Panc1 (cell line): ENCODE measurements at regions not wholly inside any gene's neighbourhood (a gene's known extent, or its start where the extent isn't known, plus 50 kb on each side); places are given as distances from the start of the nearest gene placed in this dataset.
"Not testable (repeated sequence)": the region's sequence is repeated elsewhere in the genome, so short reads cannot be mapped to it uniquely, and the experiment has no call there.

Experiments used
- ATAC-seq: fragments of 200-7000 bp; cut with Tn5 transposase; 2 replicates; pipeline ENCODE4 v1.9.1; 2020; ENCODE audit warnings: mild to moderate bottlenecking, moderate library complexity
- BruUV-seq: library from RNA; stranded (reverse); fragments of 400-500 nt; replicated peaks from 2 replicates; lab custom pipeline; 2021; lab: Mats Ljungman, UMichigan
- CTCF ChIA-PET: fragments of 300-600 bp; sonication (Branson Sonifier 250); formaldehyde crosslinking; loops from one replicate; lab custom pipeline; 2022; ENCODE audit warnings: antibody characterized with exemption; lab: Charles Lee
- POLR2A ChIA-PET: fragments of 300-600 bp; sonication (Branson Sonifier 250); formaldehyde crosslinking; loops from one replicate; lab custom pipeline; 2022; ENCODE audit warnings: antibody characterized with exemption; lab: Charles Lee
- DNase-seq: peaks from one replicate; pipeline ENCODE4 v3.0.0-alpha.2; 2010; ENCODE audit warnings: low read depth, low spot score
- H3K27ac ChIP-seq: 2 replicates; pipeline ENCODE4 v1.5.1; 2011; ENCODE audit warnings: mild to moderate bottlenecking, low read length, inconsistent platforms
- H3K27me3 ChIP-seq: fragments of 200-500 bp; sonication (Bioruptor generic); 2 replicates; pipeline ENCODE4 v1.6.0; 2014; ENCODE audit warnings: low read length, inconsistent platforms; ENCODE audit not compliant: control insufficient read depth, insufficient read depth
- H3K36me3 ChIP-seq: fragments of 200-500 bp; sonication (Bioruptor generic); 2 replicates; pipeline ENCODE4 v1.5.1; 2014; ENCODE audit warnings: inconsistent platforms, mild to moderate bottlenecking, low read length, moderate library complexity; ENCODE audit not compliant: control insufficient read depth, insufficient read depth
- H3K4me1 ChIP-seq: 2 replicates; pipeline ENCODE4 v1.5.1; 2011; ENCODE audit warnings: inconsistent platforms, mild to moderate bottlenecking, low read length, moderate library complexity; ENCODE audit not compliant: control insufficient read depth, insufficient read depth
- H3K4me3 ChIP-seq, 2 experiments: 2 replicates each; pipeline ENCODE4 v1.5.1; 2011 to 2012; ENCODE audit warnings: low read depth in 2 of 2, low read length in 2 of 2, mild to moderate bottlenecking in 2 of 2, inconsistent platforms in 1 of 2, moderate library complexity in 1 of 2
- H3K9me3 ChIP-seq: fragments of 200-500 bp; sonication (Bioruptor generic); 2 replicates; pipeline ENCODE4 v1.5.1; 2014; ENCODE audit warnings: low read depth, mild to moderate bottlenecking, inconsistent platforms, low read length, moderate library complexity; ENCODE audit not compliant: control insufficient read depth, insufficient read depth
- POLR2AphosphoS5 ChIP-seq: IDR thresholded peaks from 2 replicates; pipeline ENCODE4 v1.6.1; 2012; ENCODE audit warnings: mild to moderate bottlenecking, low read depth, low read length, moderate library complexity
- REST ChIP-seq, 2 experiments: IDR thresholded peaks; 2 replicates each; pipeline ENCODE4 v1.6.1; 2011 to 2012; ENCODE audit warnings: low read depth in 2 of 2, control low read depth in 1 of 2, low read length in 1 of 2, mild to moderate bottlenecking in 1 of 2, moderate library complexity in 1 of 2; ENCODE audit not compliant: insufficient read depth in 1 of 2
- SIN3A ChIP-seq: IDR thresholded peaks from 2 replicates; pipeline ENCODE4 v1.6.1; 2012; ENCODE audit warnings: low read depth, mild to moderate bottlenecking, low read length, moderate library complexity, borderline replicate concordance; ENCODE audit not compliant: insufficient read depth
- TCF7L2 ChIP-seq: IDR thresholded peaks from 2 replicates; pipeline ENCODE4 v1.6.1; 2011; ENCODE audit warnings: mild to moderate bottlenecking, low read depth, low read length, inconsistent platforms
- in situ Hi-C: cut with HindIII; loops from 2 replicates; pipeline ENCODE4 v1.10.0; 2016; ENCODE audit warnings: low sequenced_read_pairs, low pct_unique_long_range_greater_than_20kb
- intact Hi-C: fragments of 100-400 bp; cut with micrococcal nuclease; formaldehyde crosslinking; loops from one replicate; pipeline ENCODE4 v1.10.0; 2022; ENCODE audit not compliant: unreplicated experiment
- TF ChIP-seq, protein P1 (sequence below): fragments of 450-650 bp; IDR thresholded peaks from 2 replicates; pipeline ENCODE4 v1.5.1; 2017; ENCODE audit warnings: mild to moderate bottlenecking

GRCh38 chr21:25186273-25186672 lies 421.0 kb downstream of the MRPL39 start:
- no peaks in the 10 kb centered on the region for H3K36me3 ChIP-seq
- no peak for DNase-seq
- no peak overlapping the region for H3K27ac ChIP-seq
- H3K4me1 ChIP-seq: no peaks in the 10 kb centered on the region
- no peaks in the 10 kb centered on the region for H3K9me3 ChIP-seq
- no peak overlapping the region for H3K4me3 ChIP-seq
- ChIA-PET CTCF (no interaction called here), POLR2A (no interaction called here)
- H3K27me3 ChIP-seq: no peaks in the 10 kb centered on the region
- intact Hi-C loops (no loop called here), in situ Hi-C loops (no loop called here)
- no peak for ATAC-seq
- TF ChIP-seq TCF7L2: no peak
- TF ChIP-seq, protein P1, sequence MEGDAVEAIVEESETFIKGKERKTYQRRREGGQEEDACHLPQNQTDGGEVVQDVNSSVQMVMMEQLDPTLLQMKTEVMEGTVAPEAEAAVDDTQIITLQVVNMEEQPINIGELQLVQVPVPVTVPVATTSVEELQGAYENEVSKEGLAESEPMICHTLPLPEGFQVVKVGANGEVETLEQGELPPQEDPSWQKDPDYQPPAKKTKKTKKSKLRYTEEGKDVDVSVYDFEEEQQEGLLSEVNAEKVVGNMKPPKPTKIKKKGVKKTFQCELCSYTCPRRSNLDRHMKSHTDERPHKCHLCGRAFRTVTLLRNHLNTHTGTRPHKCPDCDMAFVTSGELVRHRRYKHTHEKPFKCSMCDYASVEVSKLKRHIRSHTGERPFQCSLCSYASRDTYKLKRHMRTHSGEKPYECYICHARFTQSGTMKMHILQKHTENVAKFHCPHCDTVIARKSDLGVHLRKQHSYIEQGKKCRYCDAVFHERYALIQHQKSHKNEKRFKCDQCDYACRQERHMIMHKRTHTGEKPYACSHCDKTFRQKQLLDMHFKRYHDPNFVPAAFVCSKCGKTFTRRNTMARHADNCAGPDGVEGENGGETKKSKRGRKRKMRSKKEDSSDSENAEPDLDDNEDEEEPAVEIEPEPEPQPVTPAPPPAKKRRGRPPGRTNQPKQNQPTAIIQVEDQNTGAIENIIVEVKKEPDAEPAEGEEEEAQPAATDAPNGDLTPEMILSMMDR: no peak
- no TSS peak for BruUV-seq

- in situ Hi-C loops (no loop called here), intact Hi-C loops (no loop called here)
- H3K4me3 ChIP-seq: no peak overlapping the region
- no TSS peak for BruUV-seq
- ChIA-PET POLR2A (no interaction called here), CTCF (no interaction called here)
- no peaks in the 10 kb centered on the region for H3K27me3 ChIP-seq
- TF ChIP-seq SIN3A: no peak
- TF ChIP-seq POLR2AphosphoS5: no peak
- no peak for TF ChIP-seq TCF7L2
- no peak for TF ChIP-seq REST (IDR thresholded peaks at IDR 0.05; ENCODE audit: insufficient read depth in 1 of 2, low read depth in 2 of 2, low read length in 1 of 2)
- TF ChIP-seq, protein P1: no peak
- no peaks in the 10 kb centered on the region for H3K9me3 ChIP-seq
- DNase-seq (no peak), ATAC-seq (no peak)
- H3K27ac ChIP-seq: no peak overlapping the region
- no peaks in the 10 kb centered on the region for H3K4me1 ChIP-seq
- H3K36me3 ChIP-seq: no peaks in the 10 kb centered on the region
Measured at GRCh38 chr21:25183577-25183976, 423.7 kb downstream of the MRPL39 start.

DNA sequence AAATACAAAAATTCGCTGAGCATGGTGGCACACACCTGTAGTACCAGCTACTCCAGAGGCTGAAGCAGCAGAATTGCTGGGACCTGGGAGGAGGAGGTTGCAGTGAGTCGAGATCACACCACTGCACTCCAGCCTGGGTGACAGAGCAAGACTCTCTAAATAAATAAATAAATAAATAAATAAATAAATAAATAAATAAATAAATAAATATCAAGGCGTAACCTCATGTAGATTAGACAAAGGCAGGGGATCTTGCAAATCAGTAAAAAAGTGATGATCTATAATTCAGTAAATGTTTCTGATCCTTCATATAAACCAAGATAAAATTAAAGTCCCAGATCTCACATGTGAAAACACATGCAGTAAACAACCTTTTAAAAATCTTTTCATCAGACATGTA lies 425.6 kb downstream of the MRPL39 start:
- H3K27me3 ChIP-seq, H3K27ac ChIP-seq, in situ Hi-C loops, BruUV-seq, intact Hi-C loops, DNase-seq, H3K9me3 ChIP-seq, ATAC-seq, H3K4me3 ChIP-seq, POLR2A ChIA-PET, H3K36me3 ChIP-seq, CTCF ChIA-PET, H3K4me1 ChIP-seq: not testable (repeated sequence)
